H1 (cell line): ENCODE measurements at regions not wholly inside any gene's neighbourhood (a gene's known extent, or its start where the extent isn't known, plus 50 kb on each side); places are given as distances from the start of the nearest gene placed in this dataset.

Source experiments
- BRCA1 ChIP-seq: IDR thresholded peaks from 2 replicates; pipeline ENCODE4 v1.6.1; 2012; ENCODE audit warnings: low read depth, low read length, improper control_type of control experiment
- CBX5 ChIP-seq: fragments of 300-800, 300-1000 bp; sonication (generic); IDR thresholded peaks from 2 replicates; pipeline ENCODE4 v1.7.1; 2016; ENCODE audit warnings: antibody characterized with exemption, low read length, low read depth
- POLR2A ChIP-seq, 2 experiments: IDR thresholded peaks; 1 replicate in 1 of 2; 2 replicates in 1 of 2; pipeline ENCODE4 v1.6.1; 2011; ENCODE audit warnings: low read depth in 2 of 2, low read length in 2 of 2, mild to moderate bottlenecking in 2 of 2; ENCODE audit errors: control extremely low read depth in 1 of 2
- SIRT6 ChIP-seq: IDR thresholded peaks from one replicate; pipeline ENCODE4 v1.7.1; 2012; ENCODE audit warnings: low read length, inconsistent platforms
- SP2 ChIP-seq: IDR thresholded peaks from 2 replicates; pipeline ENCODE4 v1.6.1; 2012; ENCODE audit warnings: mild to moderate bottlenecking, low read length, inconsistent platforms
- SUZ12 ChIP-seq: fragments of 200-600 bp; sonication (generic); IDR thresholded peaks from 2 replicates; pipeline ENCODE4 v1.6.1; 2012; ENCODE audit warnings: mild to moderate bottlenecking, inconsistent platforms, low read length, moderate library complexity, mixed read lengths
- USF2 ChIP-seq: IDR thresholded peaks from 2 replicates; pipeline ENCODE4 v1.6.1; 2011; ENCODE audit warnings: low read length, improper control_type of control experiment
- TF ChIP-seq, protein P1 (sequence below): fragments of 300-600 bp; sonication (generic); IDR thresholded peaks from 2 replicates; pipeline ENCODE4 v1.7.1; 2012; ENCODE audit warnings: low read length, moderate library complexity, mild to moderate bottlenecking, inconsistent platforms; ENCODE audit not compliant: insufficient replicate concordance
- TF ChIP-seq, protein P2 (sequence below): IDR thresholded peaks from 2 replicates; pipeline ENCODE4 v1.6.1; 2012; ENCODE audit warnings: inconsistent platforms

DNA sequence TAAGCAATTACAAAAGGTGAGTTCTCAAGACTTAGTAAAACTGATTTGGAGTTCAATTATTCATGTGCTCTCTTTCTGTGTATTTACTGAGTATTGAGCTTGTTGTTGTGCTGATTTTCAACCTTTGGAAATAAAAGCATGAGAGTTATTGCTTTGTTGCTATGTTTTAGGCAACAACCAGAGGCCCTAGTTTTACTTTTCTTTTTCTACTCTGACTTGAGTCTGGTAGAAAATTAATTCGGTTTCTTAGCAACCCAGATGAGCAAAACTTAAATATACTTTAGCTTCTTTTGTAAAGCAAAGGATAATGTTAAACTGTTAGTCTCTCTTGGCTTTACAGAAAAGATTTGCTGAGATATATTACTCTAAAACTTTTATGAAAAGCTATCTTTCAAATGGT, 66.4 kb upstream of the SCIN start (continued):
- TF ChIP-seq, protein P1, sequence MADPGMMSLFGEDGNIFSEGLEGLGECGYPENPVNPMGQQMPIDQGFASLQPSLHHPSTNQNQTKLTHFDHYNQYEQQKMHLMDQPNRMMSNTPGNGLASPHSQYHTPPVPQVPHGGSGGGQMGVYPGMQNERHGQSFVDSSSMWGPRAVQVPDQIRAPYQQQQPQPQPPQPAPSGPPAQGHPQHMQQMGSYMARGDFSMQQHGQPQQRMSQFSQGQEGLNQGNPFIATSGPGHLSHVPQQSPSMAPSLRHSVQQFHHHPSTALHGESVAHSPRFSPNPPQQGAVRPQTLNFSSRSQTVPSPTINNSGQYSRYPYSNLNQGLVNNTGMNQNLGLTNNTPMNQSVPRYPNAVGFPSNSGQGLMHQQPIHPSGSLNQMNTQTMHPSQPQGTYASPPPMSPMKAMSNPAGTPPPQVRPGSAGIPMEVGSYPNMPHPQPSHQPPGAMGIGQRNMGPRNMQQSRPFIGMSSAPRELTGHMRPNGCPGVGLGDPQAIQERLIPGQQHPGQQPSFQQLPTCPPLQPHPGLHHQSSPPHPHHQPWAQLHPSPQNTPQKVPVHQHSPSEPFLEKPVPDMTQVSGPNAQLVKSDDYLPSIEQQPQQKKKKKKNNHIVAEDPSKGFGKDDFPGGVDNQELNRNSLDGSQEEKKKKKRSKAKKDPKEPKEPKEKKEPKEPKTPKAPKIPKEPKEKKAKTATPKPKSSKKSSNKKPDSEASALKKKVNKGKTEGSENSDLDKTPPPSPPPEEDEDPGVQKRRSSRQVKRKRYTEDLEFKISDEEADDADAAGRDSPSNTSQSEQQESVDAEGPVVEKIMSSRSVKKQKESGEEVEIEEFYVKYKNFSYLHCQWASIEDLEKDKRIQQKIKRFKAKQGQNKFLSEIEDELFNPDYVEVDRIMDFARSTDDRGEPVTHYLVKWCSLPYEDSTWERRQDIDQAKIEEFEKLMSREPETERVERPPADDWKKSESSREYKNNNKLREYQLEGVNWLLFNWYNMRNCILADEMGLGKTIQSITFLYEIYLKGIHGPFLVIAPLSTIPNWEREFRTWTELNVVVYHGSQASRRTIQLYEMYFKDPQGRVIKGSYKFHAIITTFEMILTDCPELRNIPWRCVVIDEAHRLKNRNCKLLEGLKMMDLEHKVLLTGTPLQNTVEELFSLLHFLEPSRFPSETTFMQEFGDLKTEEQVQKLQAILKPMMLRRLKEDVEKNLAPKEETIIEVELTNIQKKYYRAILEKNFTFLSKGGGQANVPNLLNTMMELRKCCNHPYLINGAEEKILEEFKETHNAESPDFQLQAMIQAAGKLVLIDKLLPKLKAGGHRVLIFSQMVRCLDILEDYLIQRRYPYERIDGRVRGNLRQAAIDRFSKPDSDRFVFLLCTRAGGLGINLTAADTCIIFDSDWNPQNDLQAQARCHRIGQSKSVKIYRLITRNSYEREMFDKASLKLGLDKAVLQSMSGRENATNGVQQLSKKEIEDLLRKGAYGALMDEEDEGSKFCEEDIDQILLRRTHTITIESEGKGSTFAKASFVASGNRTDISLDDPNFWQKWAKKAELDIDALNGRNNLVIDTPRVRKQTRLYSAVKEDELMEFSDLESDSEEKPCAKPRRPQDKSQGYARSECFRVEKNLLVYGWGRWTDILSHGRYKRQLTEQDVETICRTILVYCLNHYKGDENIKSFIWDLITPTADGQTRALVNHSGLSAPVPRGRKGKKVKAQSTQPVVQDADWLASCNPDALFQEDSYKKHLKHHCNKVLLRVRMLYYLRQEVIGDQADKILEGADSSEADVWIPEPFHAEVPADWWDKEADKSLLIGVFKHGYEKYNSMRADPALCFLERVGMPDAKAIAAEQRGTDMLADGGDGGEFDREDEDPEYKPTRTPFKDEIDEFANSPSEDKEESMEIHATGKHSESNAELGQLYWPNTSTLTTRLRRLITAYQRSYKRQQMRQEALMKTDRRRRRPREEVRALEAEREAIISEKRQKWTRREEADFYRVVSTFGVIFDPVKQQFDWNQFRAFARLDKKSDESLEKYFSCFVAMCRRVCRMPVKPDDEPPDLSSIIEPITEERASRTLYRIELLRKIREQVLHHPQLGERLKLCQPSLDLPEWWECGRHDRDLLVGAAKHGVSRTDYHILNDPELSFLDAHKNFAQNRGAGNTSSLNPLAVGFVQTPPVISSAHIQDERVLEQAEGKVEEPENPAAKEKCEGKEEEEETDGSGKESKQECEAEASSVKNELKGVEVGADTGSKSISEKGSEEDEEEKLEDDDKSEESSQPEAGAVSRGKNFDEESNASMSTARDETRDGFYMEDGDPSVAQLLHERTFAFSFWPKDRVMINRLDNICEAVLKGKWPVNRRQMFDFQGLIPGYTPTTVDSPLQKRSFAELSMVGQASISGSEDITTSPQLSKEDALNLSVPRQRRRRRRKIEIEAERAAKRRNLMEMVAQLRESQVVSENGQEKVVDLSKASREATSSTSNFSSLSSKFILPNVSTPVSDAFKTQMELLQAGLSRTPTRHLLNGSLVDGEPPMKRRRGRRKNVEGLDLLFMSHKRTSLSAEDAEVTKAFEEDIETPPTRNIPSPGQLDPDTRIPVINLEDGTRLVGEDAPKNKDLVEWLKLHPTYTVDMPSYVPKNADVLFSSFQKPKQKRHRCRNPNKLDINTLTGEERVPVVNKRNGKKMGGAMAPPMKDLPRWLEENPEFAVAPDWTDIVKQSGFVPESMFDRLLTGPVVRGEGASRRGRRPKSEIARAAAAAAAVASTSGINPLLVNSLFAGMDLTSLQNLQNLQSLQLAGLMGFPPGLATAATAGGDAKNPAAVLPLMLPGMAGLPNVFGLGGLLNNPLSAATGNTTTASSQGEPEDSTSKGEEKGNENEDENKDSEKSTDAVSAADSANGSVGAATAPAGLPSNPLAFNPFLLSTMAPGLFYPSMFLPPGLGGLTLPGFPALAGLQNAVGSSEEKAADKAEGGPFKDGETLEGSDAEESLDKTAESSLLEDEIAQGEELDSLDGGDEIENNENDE = no peak
- no peak for TF ChIP-seq CBX5
- TF ChIP-seq SIRT6 = no peak
- no peak for TF ChIP-seq SP2
- no peak for TF ChIP-seq POLR2A (IDR thresholded peaks at IDR 0.05; ENCODE audit: control extremely low read depth in 1 of 2, low read depth in 2 of 2, low read length in 2 of 2)
- TF ChIP-seq, protein P2, sequence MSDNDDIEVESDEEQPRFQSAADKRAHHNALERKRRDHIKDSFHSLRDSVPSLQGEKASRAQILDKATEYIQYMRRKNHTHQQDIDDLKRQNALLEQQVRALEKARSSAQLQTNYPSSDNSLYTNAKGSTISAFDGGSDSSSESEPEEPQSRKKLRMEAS = no peak
- no peak for TF ChIP-seq USF2
- no peak for TF ChIP-seq BRCA1
- TF ChIP-seq SUZ12 = no peak
